Thyroid gland (tissue), 4 donors: ENCODE measurements at regions not wholly inside any gene's neighbourhood (a gene's known extent, or its start where the extent isn't known, plus 50 kb on each side); places are given as distances from the start of the nearest gene placed in this dataset.

Source experiments
- CTCF ChIP-seq, 6 experiments: fragments of 200-600 bp in 3 of 6; fragments of 450-650 bp in 3 of 6; sonication (generic) in 3 of 6; IDR thresholded peaks; one replicate each; pipeline ENCODE4 v1.5.1; 2016 to 2019; ENCODE audit warnings: antibody characterized with exemption in 6 of 6, mild to moderate bottlenecking in 2 of 6, inconsistent platforms in 1 of 6, moderate library complexity in 1 of 6
- POLR2A ChIP-seq, 2 donors: fragments of 450-650 bp; IDR thresholded peaks; one replicate each; pipeline ENCODE4 v1.6.1; 2017; ENCODE audit warnings: antibody characterized with exemption in 2 of 2, mild to moderate bottlenecking in 2 of 2, moderate library complexity in 1 of 2

DNA sequence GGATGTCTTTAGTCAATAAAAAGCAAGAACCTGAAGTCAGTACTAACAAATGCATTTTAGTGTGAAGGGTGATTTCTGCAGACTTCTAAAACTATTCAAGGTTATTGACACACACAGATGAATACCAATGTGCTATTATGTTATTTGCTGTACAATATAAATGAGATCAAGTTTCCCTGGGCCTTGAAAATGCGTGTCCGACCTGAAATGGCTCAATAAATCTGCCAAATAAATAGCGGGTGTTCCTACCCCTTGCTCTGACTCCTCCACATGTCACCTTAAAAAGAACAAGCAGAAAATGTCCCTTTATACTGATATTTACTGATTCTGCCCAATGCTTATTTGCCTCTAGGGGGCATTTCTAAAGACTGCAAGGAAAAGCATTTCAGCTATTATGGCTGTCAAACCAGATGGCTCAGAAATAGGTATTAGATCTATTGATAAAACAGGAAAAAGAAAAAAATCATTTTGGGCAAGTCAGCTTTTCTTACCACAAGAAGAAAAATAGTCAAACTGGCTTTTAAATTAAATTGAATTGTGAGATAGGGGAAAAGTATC lies 367.3 kb upstream of the KITLG start:
- no peak for TF ChIP-seq CTCF (IDR thresholded peaks at IDR 0.05)
- no peak for TF ChIP-seq POLR2A (IDR thresholded peaks at IDR 0.05)
